ENCODE measurements at regions not wholly inside any gene's neighbourhood (a gene's known extent, or its start where the extent isn't known, plus 50 kb on each side); places are given as distances from the start of the nearest gene placed in this dataset.
"Not testable (repeated sequence)": the region's sequence is repeated elsewhere in the genome, so short reads cannot be mapped to it uniquely, and the experiment has no call there.

DNA sequence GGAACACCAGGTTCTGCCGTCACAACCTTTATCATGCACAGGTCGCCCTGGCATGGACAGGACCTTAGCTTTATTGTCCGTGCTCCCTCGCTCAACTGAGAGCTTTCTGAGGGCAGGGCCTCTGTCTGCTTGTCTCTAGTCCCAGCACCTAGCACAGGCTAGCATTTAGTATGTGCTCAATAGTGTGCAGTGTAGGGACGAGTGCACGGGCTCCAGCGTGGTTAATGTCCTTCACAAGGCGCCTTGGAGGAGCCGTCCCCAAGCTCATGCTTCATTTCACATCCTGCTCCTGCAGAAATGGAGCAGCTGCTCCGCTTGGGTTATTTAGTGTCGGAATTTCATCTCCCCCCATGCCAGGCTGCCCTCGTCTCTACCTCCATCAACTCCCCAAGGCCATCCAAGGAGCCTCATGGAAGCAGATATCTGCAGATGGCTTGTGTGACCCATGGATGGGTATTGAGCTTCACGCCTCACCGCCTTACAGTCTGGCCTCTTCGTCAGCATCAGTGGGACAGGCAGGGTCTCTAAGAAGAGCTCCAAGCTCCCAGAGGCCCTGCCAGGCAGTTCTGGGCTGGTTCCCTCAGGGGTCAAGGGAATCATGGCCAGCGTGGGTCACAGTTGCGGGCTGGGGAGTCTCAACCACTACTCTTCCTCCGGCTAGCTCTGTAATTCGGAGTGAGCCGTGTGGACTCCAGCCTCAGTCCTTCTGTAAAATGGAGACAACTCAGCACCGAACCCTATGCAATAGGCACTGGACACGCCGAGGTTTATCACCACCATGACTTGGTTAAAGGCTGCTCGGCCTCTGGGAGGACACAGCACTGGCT, 60.8 kb upstream of the APCDD1L start:
- Histone ChIP-seq H3K27ac (no peak overlapping the region), H3K9me3 (replicated peaks) (no peaks in the 10 kb centered on the region), H3K4me1 (replicated peaks) (peaks cover 23% of the 10 kb centered on the region), H3K36me3 (no peaks in the 10 kb centered on the region), H3K27me3 (replicated peaks) (no peaks in the 10 kb centered on the region), H3K4me3 (no peak overlapping the region)
- no peak for DNase-seq (ENCODE audit: low read depth in 1 of 2, low spot score in 2 of 2)

DNA sequence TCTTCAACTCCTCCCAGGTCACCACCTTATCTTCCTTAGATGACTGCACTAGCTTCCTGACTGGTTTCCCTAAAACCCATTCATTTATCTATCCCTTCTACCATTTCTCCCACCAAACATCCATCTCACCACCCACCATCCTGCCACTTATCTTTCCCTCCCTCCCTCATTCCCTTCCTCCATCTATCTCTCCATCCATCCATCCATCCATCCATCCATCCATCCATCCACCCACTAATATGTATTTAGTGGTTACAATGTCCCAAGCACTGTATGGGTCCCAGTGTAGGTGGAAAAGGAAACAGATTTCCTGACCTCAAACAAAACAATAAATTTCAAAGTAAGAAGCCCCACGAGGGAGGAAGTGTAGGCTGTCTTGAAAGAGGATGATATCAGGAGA, 59.3 kb upstream of the APCDD1L start:
- H3K4me3 ChIP-seq = no peak overlapping the region
- no peaks in the 10 kb centered on the region for H3K27me3 ChIP-seq (replicated peaks)
- peaks cover 37% of the 10 kb centered on the region for H3K4me1 ChIP-seq (replicated peaks)
- H3K9me3 ChIP-seq (replicated peaks) = no peaks in the 10 kb centered on the region
- DNase-seq (ENCODE audit: low read depth in 1 of 2, low spot score in 2 of 2) = no peak
- H3K36me3 ChIP-seq = no peaks in the 10 kb centered on the region
- H3K27ac ChIP-seq = no peak overlapping the region

DNA sequence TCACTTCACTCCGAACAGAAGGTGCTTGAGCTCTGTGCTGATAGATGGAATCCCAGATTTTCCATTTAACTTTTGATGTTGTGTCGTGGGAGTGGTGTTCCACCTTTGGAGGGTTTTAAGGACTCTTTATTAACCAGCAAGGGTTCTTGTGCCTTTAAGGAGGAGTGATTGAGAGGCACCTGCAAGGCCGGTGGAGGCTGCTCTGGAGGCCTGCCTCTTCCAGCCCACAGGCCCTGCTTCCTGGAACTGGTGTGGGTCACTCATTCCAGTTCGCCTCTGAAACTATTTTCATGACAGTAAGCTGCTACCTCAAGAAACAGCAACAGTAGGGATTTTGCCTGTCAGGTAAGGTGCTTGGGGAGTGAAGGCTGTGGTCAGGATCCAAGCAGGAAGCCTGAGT, 58.8 kb upstream of the APCDD1L start:
- no peak for DNase-seq (ENCODE audit: low read depth in 1 of 2, low spot score in 2 of 2)
- Histone ChIP-seq H3K4me3 (no peak overlapping the region), H3K27ac (no peak overlapping the region), H3K27me3 (replicated peaks) (no peaks in the 10 kb centered on the region), H3K9me3 (replicated peaks) (no peaks in the 10 kb centered on the region), H3K4me1 (replicated peaks) (peaks cover 41% of the 10 kb centered on the region), H3K36me3 (no peaks in the 10 kb centered on the region)

DNA sequence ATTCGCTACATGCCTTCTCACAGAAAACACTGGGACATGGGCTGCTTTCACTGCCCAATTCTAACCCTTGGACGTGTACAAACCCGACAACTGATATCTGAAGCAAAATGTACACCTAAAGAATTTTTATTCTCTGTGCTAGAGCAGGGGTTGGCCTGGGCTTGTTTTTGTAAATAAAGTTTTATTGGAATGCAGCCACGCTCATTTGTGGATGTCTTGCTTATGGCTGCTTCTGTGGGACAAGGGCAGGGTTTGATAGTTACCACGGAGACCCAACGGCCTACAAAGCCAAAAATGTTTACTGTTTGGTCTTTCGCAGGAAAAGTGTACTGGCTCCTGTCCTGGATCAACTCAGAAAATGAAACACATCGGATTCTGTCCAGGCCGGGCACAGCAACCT, 58.1 kb upstream of the APCDD1L start:
- H3K9me3 ChIP-seq (replicated peaks) = no peaks in the 10 kb centered on the region
- H3K36me3 ChIP-seq = no peaks in the 10 kb centered on the region
- DNase-seq (ENCODE audit: low read depth in 1 of 2, low spot score in 2 of 2) = no peak
- peak overlapping the region; percentile 92 for H3K27ac ChIP-seq
- peaks cover 49% of the 10 kb centered on the region for H3K4me1 ChIP-seq (replicated peaks)
- no peak overlapping the region for H3K4me3 ChIP-seq
- H3K27me3 ChIP-seq (replicated peaks) = no peaks in the 10 kb centered on the region

DNA sequence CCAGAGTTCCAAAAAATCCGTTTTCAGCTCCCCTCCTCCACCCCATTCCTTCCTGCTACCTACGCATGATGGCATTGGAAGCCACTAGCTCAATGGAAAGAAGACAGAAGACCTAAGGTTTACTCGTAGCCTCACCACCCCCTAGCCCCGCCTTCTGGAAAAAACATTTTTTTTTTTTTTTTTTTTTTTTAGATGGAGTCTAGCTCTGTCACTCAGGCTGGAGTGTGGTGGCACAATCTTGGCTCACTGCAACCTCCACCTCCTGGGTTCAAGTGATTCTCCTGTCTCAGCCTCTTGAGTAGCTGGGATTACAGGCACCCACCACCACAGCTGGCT, 57.2 kb upstream of the APCDD1L start:
- H3K27ac ChIP-seq = peak overlapping the region; percentile 92
- H3K36me3 ChIP-seq; H3K4me3 ChIP-seq; H3K27me3 ChIP-seq (replicated peaks); DNase-seq (ENCODE audit: low read depth in 1 of 2, low spot score in 2 of 2); H3K9me3 ChIP-seq (replicated peaks): not testable (repeated sequence)
- H3K4me1 ChIP-seq (replicated peaks) = peaks cover 54% of the 10 kb centered on the region

DNA sequence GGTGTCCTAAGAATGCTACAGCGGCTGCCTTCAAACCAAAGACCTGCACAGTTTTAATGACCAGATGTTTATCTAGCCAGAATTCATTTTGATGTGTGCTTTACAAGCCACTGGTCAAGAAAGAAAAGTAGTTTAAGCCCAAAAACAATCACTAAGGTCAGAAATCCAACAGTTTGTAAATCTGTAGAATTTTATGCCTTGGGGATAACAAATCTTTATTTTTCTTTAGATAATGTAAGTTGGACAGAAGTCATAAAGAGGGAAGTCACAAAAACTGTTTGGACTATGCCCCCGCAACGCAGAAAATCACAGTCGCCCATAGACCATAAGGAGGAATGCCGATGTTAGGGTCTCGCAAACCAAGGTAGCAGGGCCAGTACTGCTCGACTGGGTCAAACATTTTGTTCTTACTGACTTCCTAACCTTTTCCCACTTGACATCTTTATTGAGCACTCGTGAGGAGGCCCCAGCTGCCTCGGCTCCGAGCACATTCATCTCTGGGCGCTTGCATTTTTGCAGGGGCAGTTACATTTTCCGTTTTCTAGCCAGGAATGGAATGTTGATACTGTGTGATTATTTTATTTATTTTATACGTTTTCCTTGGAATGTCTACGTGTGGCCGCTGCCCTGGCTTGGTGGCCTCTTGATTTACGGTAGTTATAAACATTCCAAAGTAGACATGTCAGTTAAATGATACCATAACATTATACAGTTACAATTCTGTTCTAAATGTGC, 56.7 kb upstream of the APCDD1L start:
- H3K27ac ChIP-seq = peak overlapping the region; percentile 92
- peaks cover 54% of the 10 kb centered on the region for H3K4me1 ChIP-seq (replicated peaks)
- no peaks in the 10 kb centered on the region for H3K9me3 ChIP-seq (replicated peaks)

DNA sequence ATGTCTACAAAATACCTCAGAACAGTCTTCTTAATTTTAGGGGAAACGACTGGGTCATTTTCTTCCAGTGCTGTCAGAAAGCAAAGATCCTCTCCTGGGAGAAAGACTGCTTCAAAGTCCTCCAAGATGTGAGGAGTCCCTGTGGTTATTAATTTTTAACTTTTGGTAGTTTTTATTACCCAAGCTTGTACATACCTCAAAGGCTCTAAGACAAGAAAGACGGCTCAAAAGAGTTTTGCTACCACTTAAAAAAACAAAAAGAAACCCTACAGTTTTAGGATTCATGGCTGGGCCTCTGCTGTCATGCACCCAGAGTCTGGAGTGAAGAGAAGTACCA, 56.1 kb upstream of the APCDD1L start:
- H3K4me1 ChIP-seq (replicated peaks) = peaks cover 54% of the 10 kb centered on the region
- no peak overlapping the region for H3K4me3 ChIP-seq
- H3K27me3 ChIP-seq (replicated peaks) = no peaks in the 10 kb centered on the region
- H3K9me3 ChIP-seq (replicated peaks) = no peaks in the 10 kb centered on the region
- peak overlapping the region; percentile 92 for H3K27ac ChIP-seq
- no peaks in the 10 kb centered on the region for H3K36me3 ChIP-seq
- DNase-seq (ENCODE audit: low read depth in 1 of 2, low spot score in 2 of 2) = no peak

More for the DNA sequence above, 56.7 kb upstream of the APCDD1L start:
- Histone ChIP-seq H3K27me3 (replicated peaks) (no peaks in the 10 kb centered on the region), H3K4me3 (no peak overlapping the region), H3K36me3 (no peaks in the 10 kb centered on the region)
- peak; percentile 91 to 99 for DNase-seq (ENCODE audit: low read depth in 1 of 2, low spot score in 2 of 2)

DNA sequence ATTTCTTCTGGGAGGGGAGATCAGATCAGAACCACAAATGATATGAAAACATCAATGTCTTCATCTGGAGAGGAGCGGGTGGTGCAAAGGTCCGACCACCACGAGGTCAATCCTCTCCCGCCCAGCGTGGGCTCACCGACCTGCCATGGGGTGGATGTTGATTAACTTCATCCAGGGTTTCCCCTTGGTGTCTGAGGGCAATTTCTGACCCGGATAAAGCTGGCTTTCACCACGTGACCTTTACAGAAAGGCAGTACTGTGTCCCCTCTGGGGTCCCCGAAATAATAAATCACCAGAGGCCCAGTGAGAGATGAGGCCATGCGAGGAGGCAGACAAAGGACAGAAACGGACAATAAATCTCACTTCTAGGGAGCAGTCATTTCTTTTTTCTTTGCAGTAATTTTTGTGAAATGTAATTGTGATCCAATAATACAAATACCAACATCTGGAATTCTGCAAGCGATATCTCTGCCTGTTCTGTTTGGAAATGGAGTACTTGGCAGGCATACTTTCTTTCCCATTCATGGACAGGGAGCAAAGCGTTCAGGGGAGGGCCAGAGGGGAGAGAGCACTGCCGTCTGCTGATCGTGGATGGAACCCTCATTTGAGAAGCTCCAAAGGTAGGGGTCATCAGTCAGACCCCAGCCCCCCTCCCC, 55.1 kb upstream of the APCDD1L start:
- peak overlapping the region; percentile 79 for H3K27ac ChIP-seq
- H3K4me1 ChIP-seq (replicated peaks) = peaks cover 54% of the 10 kb centered on the region
- H3K27me3 ChIP-seq (replicated peaks) = no peaks in the 10 kb centered on the region
- DNase-seq (ENCODE audit: low read depth in 1 of 2, low spot score in 2 of 2) = no peak
- H3K9me3 ChIP-seq (replicated peaks) = no peaks in the 10 kb centered on the region
- H3K36me3 ChIP-seq = no peaks in the 10 kb centered on the region
- no peak overlapping the region for H3K4me3 ChIP-seq

DNA sequence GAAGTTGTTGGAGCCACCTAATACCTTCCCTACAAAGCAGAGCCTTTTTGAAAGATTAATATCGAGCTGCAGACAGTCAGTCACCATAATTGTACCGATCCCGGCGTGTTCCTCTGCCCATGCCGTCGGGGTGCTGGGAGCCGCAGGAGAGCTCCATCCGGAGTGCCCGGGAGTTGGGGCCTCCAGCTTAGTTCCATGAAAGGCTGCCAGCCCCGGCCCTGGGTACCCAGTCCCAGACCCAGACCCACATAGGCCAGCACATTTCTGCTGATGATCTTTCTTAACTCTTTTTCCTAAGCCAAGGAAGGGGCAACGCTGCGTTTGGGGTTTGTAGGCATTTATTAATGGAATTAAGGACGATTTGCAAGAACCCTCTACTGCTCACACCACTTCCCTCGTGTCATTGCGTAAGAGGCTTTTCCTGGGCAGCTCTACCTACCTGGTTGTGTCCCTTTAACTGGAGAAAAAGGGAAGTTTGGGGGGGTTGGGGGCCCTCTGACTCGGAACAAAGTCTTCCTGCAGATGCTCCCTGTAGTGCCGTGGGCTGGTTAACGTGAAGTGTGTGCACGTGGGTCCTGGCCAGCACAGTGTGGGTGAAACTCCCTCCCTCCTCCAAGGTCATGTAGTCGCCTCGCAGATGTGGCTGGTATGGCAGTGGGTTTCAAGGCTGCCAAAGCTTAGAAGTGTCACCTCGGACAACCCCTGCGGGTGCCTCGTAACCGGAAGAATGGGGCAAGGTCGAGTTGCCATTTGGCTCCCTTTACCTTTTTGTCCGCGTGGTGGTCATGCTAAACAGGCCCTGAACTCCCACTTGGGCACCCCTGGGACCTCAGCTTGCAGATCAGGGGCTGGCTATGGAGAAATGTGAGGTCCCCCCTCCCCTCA, 54.3 kb upstream of the APCDD1L start:
- Histone ChIP-seq H3K4me1 (replicated peaks) (peaks cover 54% of the 10 kb centered on the region), H3K27ac (peak overlapping the region; percentile 79), H3K27me3 (replicated peaks) (no peaks in the 10 kb centered on the region), H3K36me3 (no peaks in the 10 kb centered on the region), H3K4me3 (no peak overlapping the region), H3K9me3 (replicated peaks) (no peaks in the 10 kb centered on the region)
- DNase-seq (ENCODE audit: low read depth in 1 of 2, low spot score in 2 of 2) = no peak

DNA sequence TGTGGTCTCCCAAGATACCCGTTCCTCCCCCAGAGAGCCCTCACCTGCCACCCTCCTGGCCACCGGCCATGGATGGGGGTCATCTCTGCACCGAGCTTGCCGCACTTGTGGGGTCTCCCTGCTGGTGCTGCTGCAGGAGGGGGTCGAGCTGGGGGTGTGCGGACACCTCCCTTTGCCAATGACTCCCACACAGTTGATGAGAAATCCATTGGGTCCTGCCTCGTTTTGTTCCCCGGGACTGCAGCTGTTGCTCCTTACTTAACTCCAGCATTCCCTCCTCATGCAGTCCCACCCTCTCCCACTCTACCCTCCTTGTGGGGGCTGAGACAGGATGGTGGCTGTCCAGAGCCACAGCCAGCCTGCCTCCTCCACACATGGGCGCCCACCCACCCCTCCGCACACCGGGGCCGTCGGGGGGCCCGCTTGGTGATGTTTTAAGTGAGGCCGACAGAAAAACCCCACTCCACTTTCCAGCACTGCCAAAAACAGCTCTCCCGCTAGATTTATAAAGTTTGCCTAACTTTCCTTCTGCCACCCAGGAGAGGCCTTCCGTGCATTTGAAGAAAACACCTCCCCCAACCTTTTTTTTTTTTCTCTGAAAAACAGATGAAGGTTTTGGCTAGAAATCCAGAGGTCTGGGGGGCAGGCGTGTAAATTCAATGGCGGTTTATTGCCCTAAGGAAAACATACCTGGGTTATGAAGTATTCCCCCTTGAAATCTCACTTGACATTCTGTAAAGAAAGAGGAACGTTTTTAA, 53.5 kb upstream of the APCDD1L start:
- Histone ChIP-seq H3K27ac (peak overlapping the region; percentile 79), H3K4me1 (replicated peaks) (peaks cover 54% of the 10 kb centered on the region), H3K4me3 (no peak overlapping the region), H3K9me3 (replicated peaks) (no peaks in the 10 kb centered on the region), H3K27me3 (replicated peaks) (no peaks in the 10 kb centered on the region), H3K36me3 (no peaks in the 10 kb centered on the region)
- DNase-seq (ENCODE audit: low read depth in 1 of 2, low spot score in 2 of 2) = peak in 1 of 2 experiments; percentile 75

DNA sequence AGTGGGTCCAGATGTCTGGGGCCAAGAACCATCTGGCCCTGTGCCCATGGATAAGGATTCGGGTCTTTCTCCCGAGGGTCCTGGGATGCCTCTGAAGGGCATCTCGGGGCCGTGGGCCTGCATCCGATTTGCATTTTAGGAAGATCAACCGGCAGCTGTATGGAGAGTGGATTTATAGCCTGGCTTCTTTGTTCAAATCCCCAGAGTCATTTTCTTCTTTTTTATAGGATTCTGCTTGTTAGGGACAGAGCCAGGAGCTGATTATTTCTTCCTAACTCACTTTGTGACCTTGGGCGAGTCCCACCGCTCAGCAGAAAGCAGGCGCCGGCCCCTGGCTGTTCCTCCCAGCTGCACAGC, 52.9 kb upstream of the APCDD1L start:
- Histone ChIP-seq H3K9me3 (replicated peaks) (no peaks in the 10 kb centered on the region), H3K4me1 (replicated peaks) (peaks cover 50% of the 10 kb centered on the region), H3K27ac (peak overlapping the region; percentile 79), H3K36me3 (no peaks in the 10 kb centered on the region), H3K27me3 (replicated peaks) (no peaks in the 10 kb centered on the region), H3K4me3 (no peak overlapping the region)
- DNase-seq (ENCODE audit: low read depth in 1 of 2, low spot score in 2 of 2) = no peak

DNA sequence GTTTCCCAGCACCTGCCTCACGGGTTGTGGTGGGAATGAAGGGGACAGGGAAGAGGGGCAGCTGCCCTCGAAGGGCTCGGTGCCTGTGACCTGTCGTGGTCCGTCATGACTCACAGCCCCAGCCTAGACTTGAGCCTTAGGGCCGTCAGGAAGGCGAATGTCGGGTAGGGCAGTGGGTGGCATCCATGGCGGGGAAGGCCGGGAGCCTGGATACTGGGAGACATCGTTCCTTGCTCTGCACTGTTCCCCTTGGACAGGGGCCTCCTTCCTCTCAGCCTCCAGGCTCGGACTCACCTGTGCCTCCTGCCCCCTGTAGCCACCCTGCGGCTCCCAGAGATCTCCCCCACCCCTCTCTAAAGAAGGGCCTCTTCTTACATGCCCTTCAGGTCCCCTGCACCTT, 52.2 kb upstream of the APCDD1L start:
- H3K9me3 ChIP-seq (replicated peaks) = no peaks in the 10 kb centered on the region
- no peak for DNase-seq (ENCODE audit: low read depth in 1 of 2, low spot score in 2 of 2)
- no peak overlapping the region for H3K4me3 ChIP-seq
- H3K36me3 ChIP-seq = no peaks in the 10 kb centered on the region
- peaks cover 44% of the 10 kb centered on the region for H3K4me1 ChIP-seq (replicated peaks)
- no peaks in the 10 kb centered on the region for H3K27me3 ChIP-seq (replicated peaks)
- no peak overlapping the region for H3K27ac ChIP-seq

DNA sequence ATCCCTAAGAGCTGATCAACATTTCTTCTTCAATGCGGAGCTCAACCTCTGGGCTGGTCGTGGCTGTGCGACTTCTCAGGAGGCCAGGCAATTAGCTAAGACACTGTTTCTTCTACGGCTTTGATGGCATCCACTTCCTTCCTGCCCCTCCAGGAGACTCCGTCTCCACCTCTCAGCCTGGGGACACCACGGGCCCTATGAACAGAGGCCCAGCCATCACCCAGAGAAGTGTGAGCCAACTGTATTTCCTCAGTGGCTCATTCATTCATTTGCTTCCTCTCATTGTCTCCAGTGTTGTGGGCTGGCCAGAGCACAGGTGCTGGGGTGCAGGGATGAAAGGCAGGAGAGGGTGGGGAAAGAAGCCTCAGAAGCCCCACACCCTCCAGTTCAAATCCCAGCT, 51.8 kb upstream of the APCDD1L start:
- peaks cover 41% of the 10 kb centered on the region for H3K4me1 ChIP-seq (replicated peaks)
- no peaks in the 10 kb centered on the region for H3K36me3 ChIP-seq
- no peak for DNase-seq (ENCODE audit: low read depth in 1 of 2, low spot score in 2 of 2)
- no peaks in the 10 kb centered on the region for H3K27me3 ChIP-seq (replicated peaks)
- H3K9me3 ChIP-seq (replicated peaks) = no peaks in the 10 kb centered on the region
- H3K4me3 ChIP-seq = no peak overlapping the region
- no peak overlapping the region for H3K27ac ChIP-seq

Measured in SJSA1 (cell line).